IMR-90 (cell line): ENCODE measurements at regions not wholly inside any gene's neighbourhood (a gene's known extent, or its start where the extent isn't known, plus 50 kb on each side); places are given as distances from the start of the nearest gene placed in this dataset.

Experiments used
- ATAC-seq: fragments of 200-7000 bp; cut with Tn5 transposase; 2 replicates; pipeline ENCODE4 v1.9.1; 2020; ENCODE audit warnings: low read depth, mild to moderate bottlenecking, moderate library complexity
- BruUV-seq: library from RNA; stranded (reverse); fragments of 400-500 nt; replicated peaks from 2 replicates; lab custom pipeline; 2021; lab: Mats Ljungman, UMichigan
- CTCF ChIA-PET: fragments of 300-600 bp; formaldehyde crosslinking; extraction: SDS; loops from one replicate; lab custom pipeline; 2021; ENCODE audit warnings: antibody characterized with exemption; lab: Yijun Ruan, JAX
- POLR2A ChIA-PET: fragments of 300-600 bp; sonication (Branson Sonifier 250); formaldehyde crosslinking; loops from one replicate; lab custom pipeline; 2022; ENCODE audit warnings: antibody characterized with exemption; ENCODE audit not compliant: unreplicated experiment; lab: Charles Lee
- DNase-seq: peaks from one replicate; pipeline ENCODE4 v3.0.0; 2013
- H2AFZ ChIP-seq: replicated peaks from 2 replicates; pipeline ENCODE3; 2013; ENCODE audit warnings: low read length, mild to moderate bottlenecking; ENCODE audit not compliant: poor library complexity
- H2AK5ac ChIP-seq: 2 replicates; pipeline ENCODE4 v1.6.1; 2013; ENCODE audit warnings: low read depth, low read length, inconsistent platforms
- H2AK9ac ChIP-seq: replicated peaks from 2 replicates; pipeline ENCODE3; 2013; ENCODE audit warnings: mild to moderate bottlenecking, low read depth, low read length, moderate library complexity; ENCODE audit not compliant: poor library complexity
- H2BK120ac ChIP-seq: 2 replicates; pipeline ENCODE4 v1.6.1; 2013; ENCODE audit warnings: low read depth, low read length, inconsistent platforms
- H2BK15ac ChIP-seq: 3 replicates; pipeline ENCODE4 v1.6.1; 2013; ENCODE audit warnings: low read depth, low read length, inconsistent platforms
- H2BK20ac ChIP-seq: 2 replicates; pipeline ENCODE4 v1.6.1; 2013; ENCODE audit warnings: low read depth, mild to moderate bottlenecking, inconsistent platforms, low read length, moderate library complexity
- H2BK5ac ChIP-seq: 2 replicates; pipeline ENCODE4 v1.6.1; 2013; ENCODE audit warnings: mild to moderate bottlenecking, low read depth, low read length, inconsistent platforms; ENCODE audit not compliant: poor library complexity, severe bottlenecking
- H3K14ac ChIP-seq: replicated peaks from 2 replicates; pipeline ENCODE4 v1.6.1; 2013; ENCODE audit warnings: low read depth, low read length, inconsistent platforms
- H3K18ac ChIP-seq: 2 replicates; pipeline ENCODE4 v1.6.1; 2013; ENCODE audit warnings: low read depth, low read length, control low read depth
- H3K23ac ChIP-seq: 2 replicates; pipeline ENCODE4 v1.6.1; 2013; ENCODE audit warnings: low read depth, low read length, inconsistent platforms
- H3K27ac ChIP-seq: 2 replicates; pipeline ENCODE4 v1.5.1; 2013; ENCODE audit warnings: mild to moderate bottlenecking, control low read depth, low read length; ENCODE audit not compliant: insufficient read depth
- H3K27me3 ChIP-seq: 2 replicates; pipeline ENCODE4 v1.6.1; 2013; ENCODE audit warnings: low read length; ENCODE audit not compliant: control insufficient read depth, insufficient read depth
- H3K36me3 ChIP-seq: 2 replicates; pipeline ENCODE4 v1.6.1; 2013; ENCODE audit warnings: low read length, mixed read lengths; ENCODE audit not compliant: control insufficient read depth, insufficient read depth
- H3K4ac ChIP-seq: 2 replicates; pipeline ENCODE4 v1.6.1; 2013; ENCODE audit warnings: low read depth, low read length, inconsistent platforms
- H3K4me1 ChIP-seq: 2 replicates; pipeline ENCODE4 v1.6.1; 2013; ENCODE audit warnings: low read length, mixed read lengths; ENCODE audit not compliant: control insufficient read depth, insufficient read depth
- H3K4me2 ChIP-seq: 2 replicates; pipeline ENCODE4 v1.6.1; 2013; ENCODE audit warnings: low read depth, mild to moderate bottlenecking, control low read depth, low read length, moderate library complexity
- H3K4me3 ChIP-seq: 2 replicates; pipeline ENCODE4 v1.5.1; 2013; ENCODE audit warnings: low read depth, mild to moderate bottlenecking, control low read depth, low read length, moderate library complexity; ENCODE audit not compliant: insufficient read depth
- H3K56ac ChIP-seq: 2 replicates; pipeline ENCODE4 v1.6.1; 2013; ENCODE audit warnings: low read length, inconsistent platforms; ENCODE audit not compliant: insufficient read depth; ENCODE audit errors: extremely low read depth
- H3K79me1 ChIP-seq, 2 experiments: 2 replicates each; pipeline ENCODE4 v1.6.1; 2013; ENCODE audit warnings: low read length in 2 of 2, inconsistent platforms in 1 of 2, low read depth in 1 of 2
- H3K9ac ChIP-seq: 2 replicates; pipeline ENCODE4 v1.6.1; 2013; ENCODE audit warnings: low read depth, low read length, control low read depth
- H3K9me1 ChIP-seq: 2 replicates; pipeline ENCODE4 v1.6.1; 2013; ENCODE audit warnings: low read length, inconsistent platforms; ENCODE audit not compliant: insufficient read depth
- H3K9me3 ChIP-seq: 2 replicates; pipeline ENCODE4 v1.6.1; 2013; ENCODE audit warnings: low read length; ENCODE audit not compliant: control insufficient read depth, insufficient read depth
- H4K20me1 ChIP-seq: 2 replicates; pipeline ENCODE4 v1.6.1; 2013; ENCODE audit warnings: low read length, inconsistent platforms; ENCODE audit not compliant: insufficient read depth
- H4K5ac ChIP-seq: 2 replicates; pipeline ENCODE4 v1.6.1; 2013; ENCODE audit warnings: mild to moderate bottlenecking, low read depth, low read length, control low read depth
- H4K8ac ChIP-seq, 2 experiments: 2 replicates each; pipeline ENCODE4 v1.6.1; 2013; ENCODE audit warnings: low read depth in 2 of 2, low read length in 2 of 2, control low read depth in 1 of 2, inconsistent platforms in 1 of 2
- H4K91ac ChIP-seq: 2 replicates; pipeline ENCODE4 v1.6.1; 2013; ENCODE audit warnings: low read depth, low read length, inconsistent platforms; ENCODE audit not compliant: insufficient read depth
- CHD1 ChIP-seq: IDR thresholded peaks from 2 replicates; pipeline ENCODE4 v1.6.1; 2012; ENCODE audit warnings: low read depth, low read length, improper control_type of control experiment
- ELK1 ChIP-seq: fragments of 150-350 bp; IDR thresholded peaks from 2 replicates; pipeline ENCODE4 v1.6.1; 2016; ENCODE audit warnings: low read depth, mild to moderate bottlenecking, low read length, moderate library complexity, borderline replicate concordance
- MAZ ChIP-seq: IDR thresholded peaks from 2 replicates; pipeline ENCODE4 v1.6.1; 2012; ENCODE audit warnings: low read depth, mild to moderate bottlenecking, low read length, improper control_type of control experiment, moderate library complexity, borderline replicate concordance
- NFE2L2 ChIP-seq: fragments of 150-350 bp; IDR thresholded peaks from 2 replicates; pipeline ENCODE4 v1.6.1; 2016; ENCODE audit warnings: low read depth, mild to moderate bottlenecking, low read length
- RAD21 ChIP-seq: IDR thresholded peaks from 2 replicates; pipeline ENCODE4 v1.6.1; 2012; ENCODE audit warnings: low read length, improper control_type of control experiment
- WGBS, 2 experiments: methylation state at CpG; one replicate each; pipeline versions ENCODE4 v1.1.5 to v1.1.7; 2013; ENCODE audit warnings: missing lambda C conversion rate in 2 of 2; ENCODE audit not compliant: insufficient read length in 1 of 2; ENCODE audit errors: extremely low coverage in 2 of 2; 5-methylcytosine and 5-hydroxymethylcytosine counted together
- dilution Hi-C: fragments of 300-500 bp; cut with HindIII; formaldehyde crosslinking; loops from one replicate; pipeline ENCODE4 v1.14.3; 2018; ENCODE audit warnings: low sequenced_read_pairs; ENCODE audit not compliant: unreplicated experiment
- in situ Hi-C: fragments of 300-500 bp; cut with MboI; formaldehyde crosslinking; loops from 3 replicates; pipeline ENCODE4 v1.14.3; 2019; ENCODE audit warnings: low sequenced_read_pairs, inconsistent platforms, mixed read lengths
- intact Hi-C: fragments of 100-400 bp; cut with micrococcal nuclease; formaldehyde crosslinking; loops from 2 replicates; pipeline ENCODE4 v1.10.0; 2022
- TF ChIP-seq, protein P1 (sequence below): fragments of 150-350 bp; IDR thresholded peaks from 2 replicates; pipeline ENCODE4 v1.6.1; 2017; ENCODE audit warnings: mild to moderate bottlenecking, antibody characterized with exemption, low read length, low read depth
- TF ChIP-seq, protein P2 (sequence below): conservative IDR thresholded peaks from 2 replicates; pipeline ENCODE4 v1.5.1; 2012; ENCODE audit warnings: mild to moderate bottlenecking, low read depth, low read length, improper control_type of control experiment

DNA sequence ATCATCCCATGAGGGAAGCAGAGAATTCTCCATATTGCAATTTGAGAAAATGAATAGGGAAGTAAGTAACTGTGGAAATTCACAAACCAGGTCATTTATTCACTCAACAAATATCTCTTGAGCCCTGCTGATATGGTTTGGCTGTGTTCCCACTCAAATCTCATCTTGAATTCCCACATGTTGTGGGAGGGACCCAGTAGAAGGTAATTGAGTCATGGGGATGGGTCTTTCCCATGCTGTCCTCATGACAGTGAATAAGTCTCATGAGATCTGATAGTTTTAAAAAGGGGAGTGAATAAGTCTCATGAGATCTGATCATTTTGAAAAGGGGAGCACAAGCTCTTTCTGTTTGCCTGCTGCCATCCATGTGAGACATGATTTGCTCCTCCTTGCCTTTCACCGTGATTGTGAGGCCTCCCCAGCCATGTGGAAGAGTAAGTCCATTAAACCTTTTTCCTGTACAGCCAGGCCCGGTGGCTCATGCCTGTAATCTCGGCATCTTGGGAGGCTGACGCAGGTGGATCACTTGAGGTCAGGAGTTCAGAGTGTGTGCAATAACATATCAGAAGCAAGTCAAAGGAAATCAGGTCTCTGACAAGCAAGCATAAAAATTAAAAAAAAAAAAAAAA lies 193.2 kb downstream of the NDUFA10 start:
- no peaks in the 10 kb centered on the region for H3K36me3 ChIP-seq
- H2AK9ac ChIP-seq = no peak overlapping the region
- no peak overlapping the region for H2BK5ac ChIP-seq
- H3K56ac ChIP-seq = no peak overlapping the region
- ChIA-PET CTCF (no interaction called here), POLR2A (no interaction called here)
- H2BK120ac ChIP-seq = no peak overlapping the region
- no peaks in the 10 kb centered on the region for H3K27me3 ChIP-seq
- H4K8ac ChIP-seq = no peak overlapping the region
- peaks cover 59% of the 10 kb centered on the region for H3K9me3 ChIP-seq
- no peak overlapping the region for H3K18ac ChIP-seq
- no peak overlapping the region for H3K4ac ChIP-seq
- no peak for TF ChIP-seq MAZ
- TF ChIP-seq, protein P1, sequence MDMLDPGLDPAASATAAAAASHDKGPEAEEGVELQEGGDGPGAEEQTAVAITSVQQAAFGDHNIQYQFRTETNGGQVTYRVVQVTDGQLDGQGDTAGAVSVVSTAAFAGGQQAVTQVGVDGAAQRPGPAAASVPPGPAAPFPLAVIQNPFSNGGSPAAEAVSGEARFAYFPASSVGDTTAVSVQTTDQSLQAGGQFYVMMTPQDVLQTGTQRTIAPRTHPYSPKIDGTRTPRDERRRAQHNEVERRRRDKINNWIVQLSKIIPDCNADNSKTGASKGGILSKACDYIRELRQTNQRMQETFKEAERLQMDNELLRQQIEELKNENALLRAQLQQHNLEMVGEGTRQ = no peak
- TF ChIP-seq RAD21 = no peak
- no peak for TF ChIP-seq ELK1
- TF ChIP-seq, protein P2, sequence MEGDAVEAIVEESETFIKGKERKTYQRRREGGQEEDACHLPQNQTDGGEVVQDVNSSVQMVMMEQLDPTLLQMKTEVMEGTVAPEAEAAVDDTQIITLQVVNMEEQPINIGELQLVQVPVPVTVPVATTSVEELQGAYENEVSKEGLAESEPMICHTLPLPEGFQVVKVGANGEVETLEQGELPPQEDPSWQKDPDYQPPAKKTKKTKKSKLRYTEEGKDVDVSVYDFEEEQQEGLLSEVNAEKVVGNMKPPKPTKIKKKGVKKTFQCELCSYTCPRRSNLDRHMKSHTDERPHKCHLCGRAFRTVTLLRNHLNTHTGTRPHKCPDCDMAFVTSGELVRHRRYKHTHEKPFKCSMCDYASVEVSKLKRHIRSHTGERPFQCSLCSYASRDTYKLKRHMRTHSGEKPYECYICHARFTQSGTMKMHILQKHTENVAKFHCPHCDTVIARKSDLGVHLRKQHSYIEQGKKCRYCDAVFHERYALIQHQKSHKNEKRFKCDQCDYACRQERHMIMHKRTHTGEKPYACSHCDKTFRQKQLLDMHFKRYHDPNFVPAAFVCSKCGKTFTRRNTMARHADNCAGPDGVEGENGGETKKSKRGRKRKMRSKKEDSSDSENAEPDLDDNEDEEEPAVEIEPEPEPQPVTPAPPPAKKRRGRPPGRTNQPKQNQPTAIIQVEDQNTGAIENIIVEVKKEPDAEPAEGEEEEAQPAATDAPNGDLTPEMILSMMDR = no peak
- no peak for TF ChIP-seq NFE2L2
- no peak for TF ChIP-seq CHD1
- H2AK5ac ChIP-seq = no peak overlapping the region
- H3K27ac ChIP-seq = no peak overlapping the region
- no peak overlapping the region for H3K9ac ChIP-seq
- no peaks in the 10 kb centered on the region for H3K9me1 ChIP-seq
- no peaks in the 10 kb centered on the region for H3K79me1 ChIP-seq
- H4K20me1 ChIP-seq = no peaks in the 10 kb centered on the region
- H4K5ac ChIP-seq = no peak overlapping the region
- no peak overlapping the region for H2AFZ ChIP-seq
- H4K91ac ChIP-seq = no peak overlapping the region
- DNase-seq (no peak), ATAC-seq (no peak)
- in situ Hi-C loops = no loop called here
- H3K4me2 ChIP-seq = no peak overlapping the region
- intact Hi-C loops = no loop called here
- H3K23ac ChIP-seq = no peak overlapping the region
- H2BK15ac ChIP-seq = no peak overlapping the region
- no peak overlapping the region for H3K14ac ChIP-seq
- BruUV-seq = no TSS peak
- H3K4me3 ChIP-seq = no peak overlapping the region
- no peaks in the 10 kb centered on the region for H3K4me1 ChIP-seq
- no CpG with 5 or more reads among the region's 4 CpGs for WGBS, 2 experiments
- dilution Hi-C loops = no loop called here
- H2BK20ac ChIP-seq = no peak overlapping the region
